ENCODE measurements at regions not wholly inside any gene's neighbourhood (a gene's known extent, or its start where the extent isn't known, plus 50 kb on each side); places are given as distances from the start of the nearest gene placed in this dataset.

DNA sequence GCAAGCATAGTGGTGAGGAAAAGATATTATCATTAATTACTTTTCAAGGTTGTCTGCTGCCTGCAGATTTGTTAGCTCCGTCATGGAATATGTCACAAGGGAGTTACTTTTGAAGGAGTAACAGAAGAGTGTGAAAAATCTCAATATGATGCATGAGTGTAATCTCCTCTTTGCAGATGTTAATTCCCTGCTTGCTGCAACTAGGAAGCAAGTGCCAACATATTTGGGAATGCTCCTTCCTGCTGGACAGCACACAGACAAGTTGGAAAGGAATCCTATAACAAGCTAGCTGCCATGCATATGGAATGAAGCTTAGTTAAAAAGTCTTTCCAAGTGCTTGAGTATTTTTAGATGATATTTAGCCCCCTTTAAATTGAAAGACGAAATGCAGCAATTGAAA, 2023.6 kb upstream of the CDH6 start:
- TF ChIP-seq, protein P1, sequence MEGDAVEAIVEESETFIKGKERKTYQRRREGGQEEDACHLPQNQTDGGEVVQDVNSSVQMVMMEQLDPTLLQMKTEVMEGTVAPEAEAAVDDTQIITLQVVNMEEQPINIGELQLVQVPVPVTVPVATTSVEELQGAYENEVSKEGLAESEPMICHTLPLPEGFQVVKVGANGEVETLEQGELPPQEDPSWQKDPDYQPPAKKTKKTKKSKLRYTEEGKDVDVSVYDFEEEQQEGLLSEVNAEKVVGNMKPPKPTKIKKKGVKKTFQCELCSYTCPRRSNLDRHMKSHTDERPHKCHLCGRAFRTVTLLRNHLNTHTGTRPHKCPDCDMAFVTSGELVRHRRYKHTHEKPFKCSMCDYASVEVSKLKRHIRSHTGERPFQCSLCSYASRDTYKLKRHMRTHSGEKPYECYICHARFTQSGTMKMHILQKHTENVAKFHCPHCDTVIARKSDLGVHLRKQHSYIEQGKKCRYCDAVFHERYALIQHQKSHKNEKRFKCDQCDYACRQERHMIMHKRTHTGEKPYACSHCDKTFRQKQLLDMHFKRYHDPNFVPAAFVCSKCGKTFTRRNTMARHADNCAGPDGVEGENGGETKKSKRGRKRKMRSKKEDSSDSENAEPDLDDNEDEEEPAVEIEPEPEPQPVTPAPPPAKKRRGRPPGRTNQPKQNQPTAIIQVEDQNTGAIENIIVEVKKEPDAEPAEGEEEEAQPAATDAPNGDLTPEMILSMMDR (conservative IDR thresholded peaks at IDR 0.05), result no peak
- no peak overlapping the region for H3K27ac ChIP-seq

DNA sequence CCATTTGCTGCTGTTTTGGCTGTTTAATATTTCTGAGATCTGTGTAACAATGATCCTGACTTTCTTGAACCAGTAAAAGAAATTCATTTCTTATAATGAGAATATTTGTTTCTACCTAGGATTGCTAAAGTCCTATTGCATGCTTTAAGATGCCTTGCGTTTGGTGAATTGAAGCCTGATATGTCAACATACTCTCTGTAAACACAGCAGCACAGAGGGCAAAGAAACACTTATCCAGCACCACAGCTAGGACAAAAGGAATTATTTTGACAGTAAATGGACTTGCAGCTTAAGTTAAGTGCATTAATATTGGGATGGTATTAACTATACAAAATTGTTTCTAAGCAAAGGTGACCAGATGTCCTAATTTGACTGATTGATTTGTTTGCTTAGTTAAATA, 2031.2 kb upstream of the CDH6 start:
- no peak overlapping the region for H3K27ac ChIP-seq
- TF ChIP-seq, protein P1 (conservative IDR thresholded peaks at IDR 0.05), result no peak

DNA sequence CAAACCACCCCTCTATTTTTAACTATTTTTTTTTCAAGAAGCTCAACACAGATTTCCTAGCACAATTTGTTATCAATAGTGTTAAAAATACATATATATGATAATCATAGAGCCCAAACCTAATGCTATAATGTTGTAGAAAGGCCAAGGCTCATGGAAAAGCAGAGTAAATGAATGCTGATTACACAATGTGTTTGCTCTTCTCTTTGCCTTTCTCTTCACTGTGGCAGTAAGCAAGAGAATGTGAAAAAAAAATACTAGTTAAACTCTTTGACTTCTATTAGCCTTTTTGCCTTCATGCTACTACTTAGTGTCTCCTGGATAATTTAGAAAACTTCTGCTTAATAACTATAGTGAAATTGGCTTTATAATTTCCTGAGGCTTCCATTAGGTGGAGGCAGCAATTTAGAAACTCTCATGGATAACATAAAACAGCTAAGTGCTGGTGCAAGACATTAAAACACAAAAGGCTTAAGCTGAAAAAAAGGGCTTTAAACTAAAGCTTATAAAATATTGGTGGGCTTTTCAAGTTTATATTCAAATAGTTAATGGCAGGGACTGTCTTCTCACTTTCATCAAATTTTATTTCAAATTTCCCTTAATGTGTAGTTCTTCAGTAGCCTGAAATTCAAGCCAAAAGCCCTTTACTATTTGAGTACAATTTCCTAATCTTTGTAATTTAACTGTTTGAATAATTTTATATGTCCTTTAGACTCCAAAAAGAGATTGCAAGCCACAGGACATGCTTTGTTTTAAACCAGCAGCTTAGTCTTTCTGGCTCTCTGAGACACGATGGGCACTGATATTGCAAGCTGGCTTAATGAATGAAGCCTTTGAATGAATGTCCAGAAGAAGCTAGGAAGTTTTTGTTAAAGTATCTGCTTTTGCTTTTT, 2031.8 kb upstream of the CDH6 start:
- TF ChIP-seq, protein P1 (conservative IDR thresholded peaks at IDR 0.05), result no peak
- H3K27ac ChIP-seq, result no peak overlapping the region

DNA sequence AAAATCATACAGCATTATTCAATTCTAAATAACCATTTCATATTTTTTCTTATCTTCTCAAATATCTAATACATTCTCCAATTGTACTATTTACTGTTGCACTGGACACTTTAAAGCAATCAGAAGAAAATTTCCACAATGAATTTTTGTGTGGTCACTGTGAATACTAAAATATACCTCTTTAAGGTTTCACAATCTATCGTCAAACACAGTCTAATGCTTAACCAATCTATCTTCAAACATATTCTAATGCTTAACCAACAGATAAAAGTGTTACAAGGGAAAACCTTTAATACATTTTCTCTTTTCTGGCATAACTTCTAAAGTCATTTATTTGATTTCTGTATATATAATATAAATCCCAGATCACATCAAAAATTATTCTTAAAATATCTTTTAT, 2035.5 kb upstream of the CDH6 start:
- TF ChIP-seq, protein P1 (conservative IDR thresholded peaks at IDR 0.05), result no peak
- no peak overlapping the region for H3K27ac ChIP-seq

DNA sequence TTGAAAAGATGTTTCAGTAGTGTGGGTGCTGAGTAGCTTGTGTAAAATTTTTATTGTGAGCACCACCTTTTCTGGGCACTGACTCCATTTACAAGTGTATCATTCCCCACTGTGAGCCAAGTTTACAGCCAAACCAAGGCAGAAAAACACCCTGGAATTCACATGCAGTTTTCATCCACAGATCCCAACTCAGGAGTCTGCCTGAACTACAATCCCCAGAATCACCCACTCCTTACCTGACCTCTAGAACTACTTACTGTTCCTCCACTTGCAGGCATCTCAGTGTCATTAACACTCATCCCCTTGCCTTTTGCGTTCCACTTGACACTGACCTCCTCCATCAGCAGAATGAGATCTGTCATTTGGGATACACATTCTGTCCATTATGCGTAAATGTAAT, 2042.6 kb upstream of the CDH6 start:
- TF ChIP-seq, protein P1 (conservative IDR thresholded peaks at IDR 0.05), result no peak
- H3K27ac ChIP-seq, result no peak overlapping the region

DNA sequence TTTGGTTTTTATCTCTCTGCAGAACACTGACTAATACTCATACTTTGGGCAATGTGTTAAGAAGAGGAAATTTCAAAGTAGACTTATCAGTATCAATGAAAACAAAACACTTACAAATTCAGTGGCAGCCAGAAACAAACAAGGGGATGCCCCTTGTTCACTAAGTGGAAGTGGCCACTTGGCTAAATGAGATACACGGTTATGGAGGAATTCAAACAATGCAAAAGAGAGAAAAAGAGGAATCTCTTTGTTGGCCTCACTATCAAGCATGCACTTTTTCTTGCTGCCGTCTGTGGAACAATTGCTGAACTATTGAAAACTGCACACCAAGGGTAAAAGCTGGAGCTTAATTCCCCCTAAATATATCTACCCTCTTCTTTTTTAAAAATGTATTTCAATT, 2044.9 kb upstream of the CDH6 start:
- H3K27ac ChIP-seq, result no peak overlapping the region
- TF ChIP-seq, protein P1 (conservative IDR thresholded peaks at IDR 0.05), result no peak

DNA sequence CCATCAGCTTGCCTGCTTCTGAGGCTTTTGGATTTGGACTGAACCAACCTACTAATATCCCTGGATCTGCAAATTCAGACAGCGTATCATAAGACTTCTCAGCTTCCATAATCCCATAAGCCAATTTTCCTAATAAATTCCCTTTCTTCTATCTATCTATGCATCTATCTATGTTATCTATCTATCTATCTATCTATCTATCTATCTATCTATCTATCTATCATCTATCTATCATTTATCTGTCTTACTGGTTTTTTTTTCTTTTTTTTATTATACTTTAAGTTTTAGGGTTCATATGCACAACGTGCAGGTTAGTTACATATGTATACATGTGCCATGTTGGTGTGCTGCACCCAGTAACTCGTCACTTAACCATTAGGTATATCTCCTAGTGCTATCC, 2045.4 kb upstream of the CDH6 start:
- TF ChIP-seq, protein P1 (conservative IDR thresholded peaks at IDR 0.05), result no peak
- H3K27ac ChIP-seq, result no peak overlapping the region

All from VCaP (cell line).